ENCODE measurements at regions not wholly inside any gene's neighbourhood (a gene's known extent, or its start where the extent isn't known, plus 50 kb on each side); places are given as distances from the start of the nearest gene placed in this dataset.

GRCh38 chr13:47298506-47298905 is 401.7 kb upstream of the HTR2A start:
- Histone ChIP-seq H3K4me3 (no peak overlapping the region), H3F3A (ENCODE audit: insufficient read depth, low read depth) (no peaks in the 10 kb centered on the region), H3K27ac (no peak overlapping the region), H3K4me2 (no peak overlapping the region), H3K36me3 (ENCODE audit: low read depth) (no peaks in the 10 kb centered on the region), H3K9me2 (ENCODE audit: insufficient read depth) (no peaks in the 10 kb centered on the region), H4K20me1 (ENCODE audit: insufficient read depth) (no peaks in the 10 kb centered on the region), H3K9me3 (ENCODE audit: insufficient read depth, low read depth) (0 out of 2 replicates have a peak, but pooled peaks cover 3% of the 10 kb centered on the region), H3K4me1 (replicated peaks; ENCODE audit: insufficient read depth) (no peaks in the 10 kb centered on the region), H3K27me3 (ENCODE audit: insufficient read depth, low read depth) (no peaks in the 10 kb centered on the region), H2AFZ (no peak overlapping the region), H3K79me2 (ENCODE audit: low read depth) (no peaks in the 10 kb centered on the region)
- intact Hi-C loops (cut with micrococcal nuclease; ENCODE audit: unreplicated experiment): no loop called here
- BruUV-seq (replicated peaks): no TSS peak
- ChIA-PET CTCF (no interaction called here), POLR2A (ENCODE audit: unreplicated experiment) (no interaction called here)
- TF ChIP-seq CTCF (conservative IDR thresholded peaks at IDR 0.05) (no peak), EZH2 (IDR thresholded peaks at IDR 0.05; ENCODE audit: low read depth) (no peak)
- no peak for DNase-seq

- intact Hi-C loops (cut with micrococcal nuclease; ENCODE audit: unreplicated experiment): no loop called here
- Histone ChIP-seq H3K36me3 (ENCODE audit: low read depth) (no peaks in the 10 kb centered on the region), H3K79me2 (ENCODE audit: low read depth) (no peaks in the 10 kb centered on the region), H3K9me3 (ENCODE audit: insufficient read depth, low read depth) (no peaks in the 10 kb centered on the region), H3K27me3 (ENCODE audit: insufficient read depth, low read depth) (no peaks in the 10 kb centered on the region), H4K20me1 (ENCODE audit: insufficient read depth) (no peaks in the 10 kb centered on the region), H3F3A (ENCODE audit: insufficient read depth, low read depth) (no peaks in the 10 kb centered on the region), H3K4me3 (no peak overlapping the region), H3K4me1 (replicated peaks; ENCODE audit: insufficient read depth) (no peaks in the 10 kb centered on the region), H2AFZ (no peak overlapping the region), H3K4me2 (no peak overlapping the region), H3K9me2 (ENCODE audit: insufficient read depth) (no peaks in the 10 kb centered on the region), H3K27ac (no peak overlapping the region)
- no peak for TF ChIP-seq CTCF (conservative IDR thresholded peaks at IDR 0.05)
- TF ChIP-seq EZH2 (IDR thresholded peaks at IDR 0.05; ENCODE audit: low read depth): no peak
- ChIA-PET POLR2A (ENCODE audit: unreplicated experiment) (no interaction called here), CTCF (no interaction called here)
- BruUV-seq (replicated peaks): no TSS peak
- DNase-seq: no peak
Measured at GRCh38 chr13:47294691-47295090, 397.8 kb upstream of the HTR2A start.

- TF ChIP-seq CTCF (conservative IDR thresholded peaks at IDR 0.05): no peak
- no peak for TF ChIP-seq EZH2 (IDR thresholded peaks at IDR 0.05; ENCODE audit: low read depth)
- Histone ChIP-seq H3K4me1 (replicated peaks; ENCODE audit: insufficient read depth) (no peaks in the 10 kb centered on the region), H3K27me3 (ENCODE audit: insufficient read depth, low read depth) (no peaks in the 10 kb centered on the region), H3K4me2 (no peak overlapping the region), H3K36me3 (ENCODE audit: low read depth) (no peaks in the 10 kb centered on the region), H3K4me3 (no peak overlapping the region), H3K79me2 (ENCODE audit: low read depth) (no peaks in the 10 kb centered on the region), H3K9me2 (ENCODE audit: insufficient read depth) (no peaks in the 10 kb centered on the region), H4K20me1 (ENCODE audit: insufficient read depth) (no peaks in the 10 kb centered on the region), H2AFZ (no peak overlapping the region), H3K27ac (no peak overlapping the region), H3K9me3 (ENCODE audit: insufficient read depth, low read depth) (no peaks in the 10 kb centered on the region), H3F3A (ENCODE audit: insufficient read depth, low read depth) (no peaks in the 10 kb centered on the region)
- intact Hi-C loops (cut with micrococcal nuclease; ENCODE audit: unreplicated experiment): no loop called here
- no peak for DNase-seq
- ChIA-PET POLR2A (ENCODE audit: unreplicated experiment) (interaction anchor here (0.6 kb wide), 1 partner anchor 185 kb away, joined by 3 read pairs; no protein-coding TSS in a partner anchor), CTCF (no interaction called here)
- BruUV-seq (replicated peaks): no TSS peak
Measured at GRCh38 chr13:47291107-47291656, 394.3 kb upstream of the HTR2A start.

Measured in PC-9 (cell line).